GM12878 (cell line): ENCODE measurements at regions not wholly inside any gene's neighbourhood (a gene's known extent, or its start where the extent isn't known, plus 50 kb on each side); places are given as distances from the start of the nearest gene placed in this dataset.

Experiments used
- ATAC-seq: fragments of 200-7000 bp; cut with Tn5 transposase; 3 replicates; pipeline ENCODE4 v1.9.1; 2020; ENCODE audit warnings: mild to moderate bottlenecking, moderate library complexity
- BruUV-seq: library from RNA; stranded (reverse); fragments of 400-500 nt; replicated peaks from 2 replicates; lab custom pipeline; 2021; lab: Mats Ljungman, UMichigan
- CTCF ChIA-PET: fragments of 300-600 bp; sonication (Branson Sonifier 250); formaldehyde crosslinking; extraction: SDS; loops from one replicate; lab custom pipeline; 2021; ENCODE audit warnings: inconsistent platforms; lab: Yijun Ruan, JAX
- POLR2A ChIA-PET: fragments of 350-600 bp; formaldehyde crosslinking; extraction: SDS; loops from one replicate; lab custom pipeline; 2021; ENCODE audit warnings: inconsistent platforms; lab: Charles Lee
- RAD21 ChIA-PET: fragments of 300-600 bp; sonication (Branson Sonifier 250); formaldehyde crosslinking; loops from one replicate; lab custom pipeline; 2023; ENCODE audit warnings: antibody characterized with exemption; ENCODE audit not compliant: unreplicated experiment; lab: Charles Lee
- SMC1A ChIA-PET: fragments of 300-600 bp; sonication (Branson Sonifier 250); formaldehyde crosslinking; loops from one replicate; lab custom pipeline; 2023; ENCODE audit not compliant: unreplicated experiment, uncharacterized antibody; lab: Charles Lee
- DNase-seq: peaks from one replicate; pipeline ENCODE4 v3.0.0-alpha.2; 2011; ENCODE audit warnings: low read depth, low spot score
- FAIRE-seq: peaks from 3 replicates; lab custom pipeline; 2011; peaks lifted over from hg19 to GRCh38; lab: Jason Lieb, UNC
- H2AFZ ChIP-seq: 2 replicates; pipeline ENCODE4 v1.6.0; 2011; ENCODE audit warnings: low read depth, low read length, control low read depth; ENCODE audit not compliant: control insufficient read depth
- H3K27ac ChIP-seq: 2 replicates; pipeline ENCODE4 v1.5.1; 2011; ENCODE audit warnings: control low read depth; ENCODE audit not compliant: control insufficient read depth, insufficient read depth
- H3K27me3 ChIP-seq, 2 experiments: replicated peaks in 1 of 2; 2 replicates each; pipeline versions ENCODE4 v1.6.0 to v1.6.1; 2011; ENCODE audit warnings: low read length in 1 of 2; ENCODE audit not compliant: control insufficient read depth in 2 of 2, insufficient read depth in 2 of 2
- H3K36me3 ChIP-seq, 2 experiments: 2 replicates each; pipeline ENCODE4 v1.5.1; 2011; ENCODE audit warnings: low read length in 1 of 2; ENCODE audit not compliant: control insufficient read depth in 2 of 2, insufficient read depth in 2 of 2
- H3K4me1 ChIP-seq: 2 replicates; pipeline ENCODE4 v1.6.1; 2011; ENCODE audit warnings: mild to moderate bottlenecking, low read length, moderate library complexity, mixed read lengths; ENCODE audit not compliant: control insufficient read depth, insufficient read depth
- H3K4me2 ChIP-seq: 2 replicates; pipeline ENCODE4 v1.6.0; 2011; ENCODE audit warnings: control low read depth; ENCODE audit not compliant: control insufficient read depth, insufficient read depth
- H3K4me3 ChIP-seq: fragments of 200-600 bp; sonication (generic); 2 replicates; pipeline ENCODE4 v1.5.1; 2016
- H3K79me2 ChIP-seq: 2 replicates; pipeline ENCODE4 v1.6.0; 2011; ENCODE audit warnings: low read length; ENCODE audit not compliant: control insufficient read depth, insufficient read depth
- H3K9ac ChIP-seq: 2 replicates; pipeline ENCODE4 v1.8.0; 2011; ENCODE audit warnings: low read length, control low read depth, mixed read lengths; ENCODE audit not compliant: control insufficient read depth, insufficient read depth
- H3K9me3 ChIP-seq: replicated peaks from 3 replicates; pipeline ENCODE4 v1.5.1; 2011; ENCODE audit warnings: mild to moderate bottlenecking, low read length; ENCODE audit not compliant: control insufficient read depth, insufficient read depth
- H4K20me1 ChIP-seq: 2 replicates; pipeline ENCODE4 v1.6.0; 2011; ENCODE audit not compliant: control insufficient read depth, insufficient read depth
- CBX3 ChIP-seq: fragments of 200-600 bp; sonication (generic); IDR thresholded peaks from 2 replicates; pipeline ENCODE4 v1.6.1; 2016; ENCODE audit warnings: low read depth, borderline replicate concordance
- GATAD2B ChIP-seq: fragments of 450-650 bp; conservative IDR thresholded peaks from 2 replicates; pipeline ENCODE4 v1.6.1; 2017; ENCODE audit warnings: low read depth, mild to moderate bottlenecking, moderate library complexity
- HDAC2 ChIP-seq: fragments of 200-600 bp; sonication (generic); IDR thresholded peaks from 2 replicates; pipeline ENCODE4 v1.6.1; 2017
- IKZF1 ChIP-seq: fragments of 450-650 bp; conservative IDR thresholded peaks from 2 replicates; pipeline ENCODE4 v1.6.1; 2017; ENCODE audit warnings: antibody characterized with exemption, mild to moderate bottlenecking
- KAT2A ChIP-seq: conservative IDR thresholded peaks from 2 replicates; pipeline ENCODE4 v1.6.1; 2011; ENCODE audit warnings: low read depth, low read length; ENCODE audit not compliant: control insufficient read depth
- KLF5 ChIP-seq: fragments of 450-650 bp; IDR thresholded peaks from 2 replicates; pipeline ENCODE4 v1.6.1; 2014; ENCODE audit warnings: mild to moderate bottlenecking; ENCODE audit not compliant: partially characterized antibody
- NFIC ChIP-seq: IDR thresholded peaks from 2 replicates; pipeline ENCODE4 v1.6.1; 2012; ENCODE audit warnings: low read depth, mild to moderate bottlenecking, inconsistent platforms, low read length, moderate library complexity
- SMARCA5 ChIP-seq: fragments of 450-650 bp; IDR thresholded peaks from 2 replicates; pipeline ENCODE4 v1.6.1; 2017; ENCODE audit warnings: mild to moderate bottlenecking
- SPI1 ChIP-seq: IDR thresholded peaks from 2 replicates; pipeline ENCODE4 v1.6.1; 2011; ENCODE audit warnings: low read depth, mild to moderate bottlenecking, low read length, moderate library complexity, borderline replicate concordance; ENCODE audit not compliant: insufficient read depth
- SRF ChIP-seq, 2 experiments: IDR thresholded peaks; 2 replicates each; pipeline ENCODE4 v1.6.1; 2011; ENCODE audit warnings: low read depth in 2 of 2, low read length in 2 of 2, mild to moderate bottlenecking in 1 of 2, moderate library complexity in 1 of 2
- WGBS: methylation state at CpG from one replicate; pipeline ENCODE4 v1.1.6; 2016; ENCODE audit warnings: low lambda C conversion rate; ENCODE audit not compliant: insufficient replicate concordance, insufficient coverage; ENCODE audit errors: missing lambda C conversion rate; 5-methylcytosine and 5-hydroxymethylcytosine counted together
- in situ Hi-C: fragments of 300-500 bp; cut with MboI; formaldehyde crosslinking; loops from 9 replicates; pipeline ENCODE4 v1.14.3; 2018; ENCODE audit warnings: mixed read lengths
- intact Hi-C: fragments of 100-400 bp; cut with micrococcal nuclease; formaldehyde crosslinking; loops from one replicate; pipeline ENCODE4 v1.14.2; 2022; ENCODE audit not compliant: unreplicated experiment
- TF ChIP-seq, protein P1 (sequence below): fragments of 450-650 bp; IDR thresholded peaks from 2 replicates; pipeline ENCODE4 v1.6.1; 2014; ENCODE audit warnings: mild to moderate bottlenecking

DNA sequence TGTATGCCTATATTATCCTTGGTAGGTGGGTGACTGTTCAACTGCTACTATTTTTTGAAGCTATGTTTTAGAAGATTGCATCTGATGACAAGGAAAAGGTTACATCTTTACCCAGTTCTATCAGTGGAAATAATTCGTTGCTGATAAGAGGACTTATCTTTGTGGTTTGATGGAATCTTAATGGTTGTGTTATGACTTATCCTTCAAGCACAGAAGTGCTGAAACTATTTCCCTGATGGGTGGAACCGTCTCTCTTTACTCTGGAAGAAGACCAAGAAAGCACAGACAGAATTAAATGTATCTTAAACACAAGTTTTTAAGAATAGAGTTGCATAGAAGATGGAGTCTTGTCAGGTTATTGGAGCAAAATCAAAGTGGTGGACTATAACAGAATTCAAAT lies 437.7 kb upstream of the KAZN start (continued):
- TF ChIP-seq, protein P1, sequence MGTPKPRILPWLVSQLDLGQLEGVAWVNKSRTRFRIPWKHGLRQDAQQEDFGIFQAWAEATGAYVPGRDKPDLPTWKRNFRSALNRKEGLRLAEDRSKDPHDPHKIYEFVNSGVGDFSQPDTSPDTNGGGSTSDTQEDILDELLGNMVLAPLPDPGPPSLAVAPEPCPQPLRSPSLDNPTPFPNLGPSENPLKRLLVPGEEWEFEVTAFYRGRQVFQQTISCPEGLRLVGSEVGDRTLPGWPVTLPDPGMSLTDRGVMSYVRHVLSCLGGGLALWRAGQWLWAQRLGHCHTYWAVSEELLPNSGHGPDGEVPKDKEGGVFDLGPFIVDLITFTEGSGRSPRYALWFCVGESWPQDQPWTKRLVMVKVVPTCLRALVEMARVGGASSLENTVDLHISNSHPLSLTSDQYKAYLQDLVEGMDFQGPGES, result no peak
- no peak for TF ChIP-seq SPI1
- no peak for TF ChIP-seq NFIC
- TF ChIP-seq GATAD2B, result no peak

DNA sequence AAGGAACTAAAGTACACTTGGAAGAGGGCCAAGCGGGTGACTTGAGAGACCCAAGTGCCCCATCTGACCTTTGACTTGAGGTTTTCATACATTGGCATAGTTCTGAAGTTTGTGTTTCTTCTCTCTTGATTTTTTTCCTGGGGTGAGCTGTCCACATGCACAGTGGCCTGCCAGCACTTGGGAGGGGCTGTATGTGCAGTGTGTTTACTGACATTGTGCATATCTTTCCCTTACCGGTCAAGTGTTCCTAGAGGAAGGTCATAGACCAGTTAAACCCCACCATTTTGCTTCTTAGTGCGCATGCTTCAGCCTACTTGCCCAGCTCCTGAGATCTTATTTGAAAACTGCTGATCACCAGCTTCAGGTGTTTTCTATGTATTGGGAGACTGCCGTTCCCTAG lies 435.2 kb upstream of the KAZN start:
- Histone ChIP-seq H3K27me3 (no peaks in the 10 kb centered on the region), H3K4me1 (no peaks in the 10 kb centered on the region), H3K27ac (no peak overlapping the region), H3K9me3 (no peaks in the 10 kb centered on the region), H3K4me3 (no peak overlapping the region), H3K9ac (no peak overlapping the region), H3K4me2 (no peak overlapping the region), H3K79me2 (no peaks in the 10 kb centered on the region), H2AFZ (no peak overlapping the region), H3K36me3 (no peaks in the 10 kb centered on the region), H4K20me1 (no peaks in the 10 kb centered on the region)
- ChIA-PET POLR2A (no interaction called here), RAD21 (no interaction called here), CTCF (no interaction called here), SMC1A (no interaction called here)
- 41% methylated on average over 4 of the region's 4 CpGs for WGBS
- DNase-seq, result no peak
- intact Hi-C loops (no loop called here), in situ Hi-C loops (no loop called here)
- BruUV-seq, result no TSS peak
- no peak for FAIRE-seq
- ATAC-seq, result no peak
- TF ChIP-seq SMARCA5, result no peak
- TF ChIP-seq CBX3, result no peak
- no peak for TF ChIP-seq HDAC2
- no peak for TF ChIP-seq KAT2A
- no peak for TF ChIP-seq SRF (IDR thresholded peaks at IDR 0.05; ENCODE audit: low read depth in 2 of 2, low read length in 2 of 2)
- TF ChIP-seq KLF5, result no peak
- no peak for TF ChIP-seq IKZF1
